HCT116 (cell line): ENCODE measurements at regions not wholly inside any gene's neighbourhood (a gene's known extent, or its start where the extent isn't known, plus 50 kb on each side); places are given as distances from the start of the nearest gene placed in this dataset.

Experiments used
- CTCF ChIP-seq, 3 experiments: fragments of 200-600 bp in 1 of 3; sonication (generic) in 1 of 3; IDR thresholded peaks in 2 of 3; conservative IDR thresholded peaks in 1 of 3; 2 replicates each; pipeline ENCODE4 v1.5.1; 2012 to 2017; ENCODE audit warnings: low read depth in 2 of 3, low read length in 2 of 3, antibody characterized with exemption in 1 of 3, borderline replicate concordance in 1 of 3, control low read depth in 1 of 3, mild to moderate bottlenecking in 1 of 3, mixed read lengths in 1 of 3, mixed run types in 1 of 3, moderate library complexity in 1 of 3; ENCODE audit not compliant: insufficient read depth in 1 of 3
- MAX ChIP-seq: IDR thresholded peaks from 2 replicates; pipeline ENCODE4 v1.6.1; 2012
- POLR2A ChIP-seq: IDR thresholded peaks from 2 replicates; pipeline ENCODE4 v1.7.0; 2011; ENCODE audit warnings: borderline replicate concordance; ENCODE audit not compliant: insufficient read depth, insufficient read length; ENCODE audit errors: extremely low read depth
- RAD21 ChIP-seq: IDR thresholded peaks from 2 replicates; pipeline ENCODE4 v1.6.1; 2012; ENCODE audit warnings: low read depth, mild to moderate bottlenecking

GRCh38 chr13:59423708-59424340 lies 739.9 kb downstream of the DIAPH3 start:
- no peak for TF ChIP-seq CTCF (IDR thresholded peaks at IDR 0.05 in 2 of 3, conservative IDR thresholded peaks at IDR 0.05 in 1 of 3; ENCODE audit: borderline replicate concordance in 1 of 3, insufficient read depth in 1 of 3, low read depth in 2 of 3, low read length in 2 of 3)
- TF ChIP-seq POLR2A = no peak
- no peak for TF ChIP-seq RAD21
- no peak for TF ChIP-seq MAX
